Vagina (tissue), 2 donors: ENCODE measurements at regions not wholly inside any gene's neighbourhood (a gene's known extent, or its start where the extent isn't known, plus 50 kb on each side); places are given as distances from the start of the nearest gene placed in this dataset.

Experiments used
- CTCF ChIP-seq, 3 experiments: fragments of 450-650 bp in 2 of 3; fragments of 200-600 bp in 1 of 3; sonication (generic) in 1 of 3; IDR thresholded peaks; one replicate each; pipeline ENCODE4 v1.5.1; 2017 to 2019; ENCODE audit warnings: antibody characterized with exemption in 3 of 3, mild to moderate bottlenecking in 2 of 3, moderate library complexity in 2 of 3
- POLR2AphosphoS5 ChIP-seq, 2 donors: sonication (generic); formaldehyde crosslinking; IDR thresholded peaks; one replicate each; pipeline ENCODE4 v1.9.0; 2017; ENCODE audit warnings: antibody characterized with exemption in 2 of 2, mild to moderate bottlenecking in 2 of 2, low read depth in 1 of 2; ENCODE audit not compliant: insufficient read depth in 1 of 2

GRCh38 chr14:38113546-38113945 is 94.2 kb upstream of the SSTR1 start:
- TF ChIP-seq CTCF (IDR thresholded peaks at IDR 0.05) (no peak), POLR2AphosphoS5 (IDR thresholded peaks at IDR 0.05; ENCODE audit: insufficient read depth in 1 of 2, low read depth in 1 of 2) (no peak)
